RWPE1 (cell line): ENCODE measurements at regions not wholly inside any gene's neighbourhood (a gene's known extent, or its start where the extent isn't known, plus 50 kb on each side); places are given as distances from the start of the nearest gene placed in this dataset.

ENCODE experiments used
- CTCF ChIA-PET: fragments of 350-600 bp; sonication (Branson Sonifier 250); formaldehyde crosslinking; extraction: SDS; loops from one replicate; lab custom pipeline; 2021; lab: Yijun Ruan, JAX
- POLR2A ChIA-PET: fragments of 400-600 bp; formaldehyde crosslinking; extraction: SDS; loops from one replicate; lab custom pipeline; 2020; ENCODE audit warnings: antibody characterized with exemption; ENCODE audit not compliant: low non-redundant PET; lab: Yijun Ruan, JAX
- DNase-seq: peaks from one replicate; pipeline ENCODE4 v3.0.0; 2012; ENCODE audit warnings: low spot score
- H3K27ac ChIP-seq: fragments of 450-650 bp; 2 replicates; pipeline ENCODE4 v1.5.1; 2017
- CTCF ChIP-seq: fragments of 450-650 bp; conservative IDR thresholded peaks from 2 replicates; pipeline ENCODE4 v1.5.1; 2017; ENCODE audit warnings: low read depth, mild to moderate bottlenecking

DNA sequence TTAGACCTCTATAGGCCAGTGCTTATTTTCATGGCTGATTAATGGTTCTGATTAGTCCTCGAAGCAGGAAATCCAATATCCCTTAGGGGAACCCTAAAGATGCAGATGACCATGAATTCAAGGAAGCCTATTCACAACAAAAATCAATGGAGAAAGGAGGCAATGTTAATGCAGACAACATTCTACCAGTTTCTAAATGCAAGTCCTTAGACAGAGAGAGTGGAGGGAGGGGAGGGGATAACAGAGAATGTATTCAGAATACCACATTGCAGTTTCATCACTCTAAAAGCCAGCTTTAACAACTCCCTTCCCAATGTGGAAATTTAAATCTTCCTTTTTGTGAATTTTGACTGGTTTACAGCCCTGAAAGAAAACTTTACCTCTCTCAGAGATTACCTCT is 87.1 kb upstream of the POU3F2 start:
- POLR2A ChIA-PET, result no interaction called here

DNA sequence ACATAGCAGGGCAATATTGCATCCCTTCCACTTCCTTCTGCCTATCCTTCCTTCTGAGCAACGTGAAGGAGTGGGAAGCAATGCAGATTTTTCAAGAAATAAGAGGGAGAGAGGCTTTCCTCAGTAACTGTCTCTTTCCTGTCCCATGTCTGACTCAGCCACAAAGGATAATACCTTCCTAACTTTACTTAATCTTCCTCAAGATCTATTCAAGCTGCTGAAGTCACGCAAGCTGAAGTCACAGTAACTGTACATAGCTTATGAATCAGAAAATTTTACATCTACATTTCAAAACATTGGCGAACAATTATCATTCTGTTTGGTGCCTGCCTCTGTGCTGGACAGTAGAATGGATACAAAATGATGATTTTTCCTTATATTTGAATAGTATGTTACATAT is 86.4 kb upstream of the POU3F2 start:
- TF ChIP-seq CTCF, result no peak
- DNase-seq, result no peak
- ChIA-PET POLR2A (no interaction called here), CTCF (no interaction called here)
- no peak overlapping the region for H3K27ac ChIP-seq

More for the DNA sequence above, 87.1 kb upstream of the POU3F2 start:
- no peak for TF ChIP-seq CTCF
- DNase-seq, result no peak
- CTCF ChIA-PET, result no interaction called here
- H3K27ac ChIP-seq, result no peak overlapping the region

DNA sequence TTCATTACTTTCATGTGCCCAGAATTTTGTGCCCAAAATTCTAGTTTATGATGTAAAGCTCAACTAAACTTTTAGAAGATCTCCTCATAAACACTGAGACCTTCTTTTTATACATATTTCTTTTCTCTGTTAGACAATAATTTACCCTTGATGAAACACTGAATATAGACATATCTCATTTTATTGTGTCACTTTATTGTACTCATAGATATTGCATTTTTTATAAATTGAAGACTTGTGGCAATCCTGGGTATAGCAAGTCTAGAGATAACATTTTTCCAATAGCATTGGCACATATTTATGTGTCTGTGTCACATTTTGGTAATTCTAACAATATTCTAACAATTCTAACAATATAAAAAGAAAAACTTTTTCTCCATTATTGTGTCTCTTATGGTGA is 74.9 kb upstream of the POU3F2 start:
- ChIA-PET CTCF (no interaction called here), POLR2A (no interaction called here)
- TF ChIP-seq CTCF, result no peak
- H3K27ac ChIP-seq, result no peak overlapping the region
- no peak for DNase-seq

- no peak for TF ChIP-seq CTCF
- ChIA-PET POLR2A (no interaction called here), CTCF (no interaction called here)
- H3K27ac ChIP-seq, result no peak overlapping the region
- DNase-seq, result no peak
These were observed 69.9 kb upstream of the POU3F2 start for GRCh38 chr6:98764373-98764911.

DNA sequence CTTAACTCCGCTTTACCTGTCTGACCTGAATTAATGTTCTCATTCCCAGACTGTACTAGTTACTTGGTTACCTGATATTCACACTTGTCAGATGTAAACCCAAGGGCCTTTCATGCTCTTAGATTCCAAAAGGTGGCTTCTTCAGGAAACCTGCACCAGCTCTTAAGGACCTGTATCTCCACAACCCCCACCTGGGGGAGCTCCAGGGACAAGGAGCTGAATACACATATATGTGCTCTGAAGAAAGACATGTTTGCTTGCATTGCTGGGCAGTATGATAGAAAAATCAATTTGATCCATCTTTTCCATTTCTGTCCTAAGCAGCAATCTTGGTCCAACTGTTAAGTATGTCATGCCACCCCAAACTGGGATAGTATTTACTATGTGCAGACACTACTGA is 64.8 kb upstream of the POU3F2 start:
- peak; percentile 24 for DNase-seq
- no peak for TF ChIP-seq CTCF
- ChIA-PET CTCF (interaction anchor here (0.5 to 0.7 kb wide), 3 partner anchors 72 to 1212 kb away, joined by 3 to 6 read pairs (median 3); no protein-coding TSS in a partner anchor), POLR2A (no interaction called here)
- no peak overlapping the region for H3K27ac ChIP-seq

DNA sequence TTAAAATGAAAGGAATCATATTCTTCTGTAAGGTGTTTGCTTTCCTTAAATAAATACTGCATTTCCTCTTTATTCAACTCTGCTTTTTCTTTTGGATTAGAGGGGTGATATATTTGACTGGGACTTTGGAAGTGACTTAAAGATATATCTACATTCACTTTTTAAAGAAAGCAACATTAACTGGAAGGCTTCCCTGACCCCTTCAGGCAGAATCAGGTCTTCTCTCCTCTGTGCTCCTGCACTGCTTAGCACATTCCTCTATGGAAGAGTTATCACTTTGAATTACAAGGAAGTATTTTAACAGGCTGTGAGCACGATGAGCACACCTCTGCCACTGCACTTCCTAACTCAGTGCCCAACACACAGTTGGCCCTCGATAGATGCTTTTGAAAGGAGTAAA is 59.2 kb upstream of the POU3F2 start:
- CTCF ChIA-PET, result no interaction called here
- DNase-seq, result no peak

More for the DNA sequence above, 59.2 kb upstream of the POU3F2 start:
- POLR2A ChIA-PET, result no interaction called here
- no peak overlapping the region for H3K27ac ChIP-seq
- TF ChIP-seq CTCF, result no peak
